Upper lobe of left lung (tissue), 4 donors: ENCODE measurements at regions not wholly inside any gene's neighbourhood (a gene's known extent, or its start where the extent isn't known, plus 50 kb on each side); places are given as distances from the start of the nearest gene placed in this dataset.

Experiments
- CTCF ChIP-seq, 6 experiments: fragments of 450-650 bp in 4 of 6; fragments of 200-600 bp in 2 of 6; sonication (generic) in 2 of 6; IDR thresholded peaks; one replicate each; pipeline ENCODE4 v1.5.1; 2016 to 2019; ENCODE audit warnings: antibody characterized with exemption in 6 of 6
- POLR2A ChIP-seq, 4 donors: fragments of 450-650 bp; IDR thresholded peaks; one replicate each; pipeline ENCODE4 v1.5.1; 2016 to 2017; ENCODE audit warnings: antibody characterized with exemption in 4 of 4, mild to moderate bottlenecking in 2 of 4
- POLR2AphosphoS5 ChIP-seq, 2 donors: sonication (generic); formaldehyde crosslinking; IDR thresholded peaks; one replicate each; pipeline ENCODE4 v1.5.1; 2017; ENCODE audit warnings: antibody characterized with exemption in 2 of 2

GRCh38 chr2:150375333-150375732 lies 112.1 kb downstream of the RND3 start:
- TF ChIP-seq POLR2AphosphoS5 (IDR thresholded peaks at IDR 0.05), result no peak
- TF ChIP-seq POLR2A (IDR thresholded peaks at IDR 0.05), result no peak
- TF ChIP-seq CTCF (IDR thresholded peaks at IDR 0.05), result no peak
